Lung (tissue), 11 donors: ENCODE measurements at regions not wholly inside any gene's neighbourhood (a gene's known extent, or its start where the extent isn't known, plus 50 kb on each side); places are given as distances from the start of the nearest gene placed in this dataset.

ENCODE experiments used
- ATAC-seq: fragments of 200-7000 bp; cut with Tn5 transposase; one replicate; pipeline ENCODE4 v1.9.1; 2020; ENCODE audit warnings: moderate number of reproducible peaks; ENCODE audit not compliant: insufficient read depth, low FRiP score
- DNase-seq, 3 donors: peaks; one replicate each; pipeline ENCODE4 v3.0.0-alpha.2; 2013 to 2017
- H3K27ac ChIP-seq, 2 donors: one replicate each; pipeline ENCODE4 v1.5.1; 2013; ENCODE audit warnings: mild to moderate bottlenecking in 2 of 2, moderate library complexity in 2 of 2, control low read depth in 1 of 2, inconsistent platforms in 1 of 2, low read depth in 1 of 2, low read length in 1 of 2
- H3K27me3 ChIP-seq, 3 donors: one replicate each; pipeline ENCODE4 v1.5.1; 2013; ENCODE audit warnings: low read length in 2 of 3; ENCODE audit not compliant: control insufficient read depth in 3 of 3, insufficient read depth in 3 of 3
- H3K36me3 ChIP-seq, 4 donors: one replicate each; pipeline ENCODE4 v1.5.1; 2013; ENCODE audit warnings: low read length in 4 of 4, mild to moderate bottlenecking in 1 of 4, moderate library complexity in 1 of 4; ENCODE audit not compliant: control insufficient read depth in 4 of 4, insufficient read depth in 4 of 4
- H3K4me1 ChIP-seq, 5 donors: one replicate each; pipeline ENCODE4 v1.5.1; 2013; ENCODE audit warnings: low read length in 5 of 5, mild to moderate bottlenecking in 2 of 5, moderate library complexity in 1 of 5; ENCODE audit not compliant: control insufficient read depth in 5 of 5, insufficient read depth in 5 of 5
- H3K4me3 ChIP-seq: one replicate; pipeline ENCODE4 v1.5.1; 2013; ENCODE audit warnings: mild to moderate bottlenecking, control low read depth, moderate library complexity
- H3K9ac ChIP-seq, 2 donors: one replicate each; pipeline ENCODE4 v1.5.1; 2013; ENCODE audit warnings: low read length in 2 of 2, control low read depth in 1 of 2; ENCODE audit not compliant: insufficient read depth in 1 of 2
- H3K9me3 ChIP-seq, 4 donors: one replicate each; pipeline ENCODE4 v1.5.1; 2013; ENCODE audit warnings: low read length in 3 of 4, mild to moderate bottlenecking in 1 of 4, moderate library complexity in 1 of 4; ENCODE audit not compliant: control insufficient read depth in 4 of 4, insufficient read depth in 3 of 4
- WGBS, 2 donors: extraction: QIAGEN DNeasy Blood & Tissue Kit; methylation state at CpG; one replicate each; pipeline ENCODE4 v1.1.7; 2013; 5-methylcytosine and 5-hydroxymethylcytosine counted together
- TF ChIP-seq, protein P1 (sequence below): IDR thresholded peaks from 2 replicates; pipeline ENCODE4 v1.5.1; 2012; ENCODE audit warnings: mild to moderate bottlenecking; ENCODE audit errors: control extremely low read depth, extremely low read depth
- donor health status: control.
- donor health status: control.
- donor health status: Bipolar disorder and iron deficiency.
- donor health status: healthy.
- donor health status: DM: yes; HTN: yes; CAD: no.

DNA sequence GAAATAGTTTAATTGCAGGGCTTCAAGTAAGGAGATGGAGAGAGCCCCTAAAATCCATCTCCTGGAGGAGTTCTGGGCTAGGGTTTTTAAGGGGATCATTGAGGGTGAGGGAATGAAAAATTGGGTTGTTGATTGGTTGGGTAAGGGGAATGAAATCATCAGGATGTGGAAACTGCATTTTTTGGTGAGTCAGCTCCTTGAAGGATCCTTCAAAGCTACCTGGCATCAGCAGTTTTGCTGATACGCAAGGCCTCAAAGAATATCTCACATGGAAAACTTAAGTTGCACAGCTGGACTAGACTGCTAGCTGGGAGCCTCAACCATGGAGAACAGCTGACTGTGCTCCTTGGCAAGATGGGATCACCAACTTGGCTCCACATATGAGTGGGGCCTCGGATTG is 136.7 kb downstream of the FGF10 start:
- TF ChIP-seq, protein P1, sequence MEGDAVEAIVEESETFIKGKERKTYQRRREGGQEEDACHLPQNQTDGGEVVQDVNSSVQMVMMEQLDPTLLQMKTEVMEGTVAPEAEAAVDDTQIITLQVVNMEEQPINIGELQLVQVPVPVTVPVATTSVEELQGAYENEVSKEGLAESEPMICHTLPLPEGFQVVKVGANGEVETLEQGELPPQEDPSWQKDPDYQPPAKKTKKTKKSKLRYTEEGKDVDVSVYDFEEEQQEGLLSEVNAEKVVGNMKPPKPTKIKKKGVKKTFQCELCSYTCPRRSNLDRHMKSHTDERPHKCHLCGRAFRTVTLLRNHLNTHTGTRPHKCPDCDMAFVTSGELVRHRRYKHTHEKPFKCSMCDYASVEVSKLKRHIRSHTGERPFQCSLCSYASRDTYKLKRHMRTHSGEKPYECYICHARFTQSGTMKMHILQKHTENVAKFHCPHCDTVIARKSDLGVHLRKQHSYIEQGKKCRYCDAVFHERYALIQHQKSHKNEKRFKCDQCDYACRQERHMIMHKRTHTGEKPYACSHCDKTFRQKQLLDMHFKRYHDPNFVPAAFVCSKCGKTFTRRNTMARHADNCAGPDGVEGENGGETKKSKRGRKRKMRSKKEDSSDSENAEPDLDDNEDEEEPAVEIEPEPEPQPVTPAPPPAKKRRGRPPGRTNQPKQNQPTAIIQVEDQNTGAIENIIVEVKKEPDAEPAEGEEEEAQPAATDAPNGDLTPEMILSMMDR: no peak
- no peaks in the 10 kb centered on the region for H3K9me3 ChIP-seq
- H3K4me1 ChIP-seq: no peaks in the 10 kb centered on the region
- WGBS, 2 donors: 69 to 75% methylated on average over 2 of the region's 2 CpGs
- DNase-seq: no peak
- no peaks in the 10 kb centered on the region for H3K36me3 ChIP-seq
- no peaks in the 10 kb centered on the region for H3K27me3 ChIP-seq
- no peak overlapping the region for H3K4me3 ChIP-seq
- no peak for ATAC-seq
- H3K27ac ChIP-seq: no peak overlapping the region
- H3K9ac ChIP-seq: no peak overlapping the region

DNA sequence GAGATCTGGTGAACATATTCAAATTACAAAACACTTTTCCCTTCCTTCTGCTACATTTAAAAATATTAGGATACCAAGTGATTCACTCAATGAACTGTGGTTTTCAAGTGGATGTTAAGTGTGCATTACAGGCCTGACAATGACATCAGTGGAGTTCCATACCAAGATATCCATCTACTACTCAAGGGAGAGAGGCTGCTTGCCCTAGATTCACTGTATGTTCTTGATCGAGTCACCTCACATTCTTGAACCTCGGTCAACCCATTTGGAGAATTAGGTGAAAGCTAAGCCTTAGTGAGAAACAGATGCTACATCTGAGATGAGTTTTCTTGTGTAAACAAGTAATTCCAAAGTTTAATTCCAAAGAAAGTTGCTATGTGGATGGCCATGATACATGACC is 142.2 kb downstream of the FGF10 start:
- no peaks in the 10 kb centered on the region for H3K36me3 ChIP-seq
- H3K9me3 ChIP-seq: no peaks in the 10 kb centered on the region
- no peak overlapping the region for H3K27ac ChIP-seq
- no peak for DNase-seq
- no peaks in the 10 kb centered on the region for H3K27me3 ChIP-seq
- H3K4me1 ChIP-seq: no peaks in the 10 kb centered on the region
- H3K9ac ChIP-seq: no peak overlapping the region
- WGBS, 2 donors: 67 to 84% methylated on average over 2 of the region's 2 CpGs
- TF ChIP-seq, protein P1: no peak
- ATAC-seq: no peak
- no peak overlapping the region for H3K4me3 ChIP-seq

DNA sequence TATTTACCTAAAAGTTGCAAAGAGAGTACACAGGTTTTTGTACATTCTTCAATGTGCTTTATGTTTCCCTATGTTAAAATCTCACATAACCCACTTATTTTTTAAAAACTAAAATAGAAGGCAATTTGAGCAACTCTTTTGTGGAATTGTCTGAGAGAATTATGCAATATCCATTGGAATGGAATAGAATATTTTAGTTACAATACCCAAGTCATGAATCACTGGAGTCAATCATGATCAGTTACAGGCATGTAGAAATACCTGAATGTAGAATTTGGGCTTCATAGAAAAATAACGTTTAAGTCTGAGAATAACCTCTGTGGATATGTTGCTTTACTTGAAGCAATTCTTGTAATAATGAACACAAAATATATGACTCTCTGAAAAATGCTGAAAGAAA is 143.3 kb downstream of the FGF10 start:
- TF ChIP-seq, protein P1: no peak
- DNase-seq (no peak), ATAC-seq (no peak)
- Histone ChIP-seq H3K36me3 (no peaks in the 10 kb centered on the region), H3K27me3 (no peaks in the 10 kb centered on the region), H3K9me3 (no peaks in the 10 kb centered on the region), H3K27ac (no peak overlapping the region), H3K9ac (no peak overlapping the region), H3K4me1 (no peaks in the 10 kb centered on the region), H3K4me3 (no peak overlapping the region)
- WGBS, 2 donors: 89 to 90% methylated on average over 1 of the region's 1 CpG

DNA sequence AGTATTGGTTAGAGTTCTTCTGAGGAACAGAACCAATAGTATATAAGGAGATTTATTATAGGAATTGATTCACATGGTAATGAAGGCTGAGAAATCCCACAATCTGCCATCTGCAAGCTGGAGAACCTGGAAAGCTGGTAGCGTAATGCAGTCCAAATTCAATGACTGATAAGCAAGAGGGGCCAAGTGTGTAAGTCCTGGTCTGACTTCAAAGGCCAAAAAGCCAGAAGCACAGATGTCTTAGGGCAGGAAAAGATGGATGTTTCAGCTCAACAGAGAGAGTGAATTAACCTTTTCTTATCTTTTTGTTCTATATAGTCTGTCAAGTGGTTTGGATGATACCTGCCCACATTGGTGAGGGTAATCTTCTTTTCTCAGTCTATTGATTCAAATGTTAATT is 146.4 kb downstream of the FGF10 start:
- Histone ChIP-seq H3K27me3 (no peaks in the 10 kb centered on the region), H3K9ac (no peak overlapping the region), H3K9me3 (no peaks in the 10 kb centered on the region), H3K27ac (no peak overlapping the region), H3K4me1 (no peaks in the 10 kb centered on the region), H3K36me3 (no peaks in the 10 kb centered on the region), H3K4me3 (no peak overlapping the region)
- DNase-seq: no peak
- TF ChIP-seq, protein P1: no peak
- ATAC-seq: no peak
- 83 to 93% methylated on average over 1 of the region's 1 CpG for WGBS, 2 donors
